ENCODE measurements at regions not wholly inside any gene's neighbourhood (a gene's known extent, or its start where the extent isn't known, plus 50 kb on each side); places are given as distances from the start of the nearest gene placed in this dataset.
"Not testable (repeated sequence)": the region's sequence is repeated elsewhere in the genome, so short reads cannot be mapped to it uniquely, and the experiment has no call there.

- no peak for DNase-seq
Measured at GRCh38 chr1:29583727-29584126, 347.4 kb downstream of the PTPRU start.

- DNase-seq: no peak
Measured at GRCh38 chr1:29581256-29581655, 344.9 kb downstream of the PTPRU start.

GRCh38 chr1:29579821-29580425 is 343.6 kb downstream of the PTPRU start:
- DNase-seq: no peak

GRCh38 chr1:29577512-29577911 is 341.2 kb downstream of the PTPRU start:
- DNase-seq: no peak

- no peak for DNase-seq
Measured at GRCh38 chr1:29576510-29576909, 340.2 kb downstream of the PTPRU start.

- no peak for DNase-seq
Measured at GRCh38 chr1:29575826-29576225, 339.5 kb downstream of the PTPRU start.

- DNase-seq: no peak
Measured at GRCh38 chr1:29575277-29575676, 339.0 kb downstream of the PTPRU start.

- no peak for DNase-seq
Measured at GRCh38 chr1:29574871-29575270, 338.5 kb downstream of the PTPRU start.

GRCh38 chr1:29569971-29570634 is 333.8 kb downstream of the PTPRU start:
- DNase-seq: no peak

- no peak for DNase-seq
Measured at GRCh38 chr1:29567257-29567656, 330.9 kb downstream of the PTPRU start.

GRCh38 chr1:29565490-29565889 is 329.2 kb downstream of the PTPRU start:
- no peak for DNase-seq

GRCh38 chr1:29563571-29563970 is 327.2 kb downstream of the PTPRU start:
- DNase-seq: no peak

- DNase-seq: no peak
Measured at GRCh38 chr1:29563092-29563491, 326.8 kb downstream of the PTPRU start.

GRCh38 chr1:29559056-29559455 is 322.7 kb downstream of the PTPRU start:
- no peak for DNase-seq

GRCh38 chr1:29557701-29558600 is 321.6 kb downstream of the PTPRU start:
- DNase-seq: no peak

- no peak for DNase-seq
Measured at GRCh38 chr1:29557066-29557465, 320.7 kb downstream of the PTPRU start.

- DNase-seq: no peak
Measured at GRCh38 chr1:29556657-29557056, 320.3 kb downstream of the PTPRU start.

- DNase-seq: no peak
Measured at GRCh38 chr1:29555043-29555620, 318.8 kb downstream of the PTPRU start.

- DNase-seq: no peak
Measured at GRCh38 chr1:29554208-29554778, 318.0 kb downstream of the PTPRU start.

GRCh38 chr1:29551123-29551936 is 315.0 kb downstream of the PTPRU start:
- no peak for DNase-seq

GRCh38 chr1:29550119-29550841 is 314.0 kb downstream of the PTPRU start:
- no peak for DNase-seq

GRCh38 chr1:29549728-29550118 is 313.4 kb downstream of the PTPRU start:
- not testable (repeated sequence) for DNase-seq
